ENCODE measurements at regions not wholly inside any gene's neighbourhood (a gene's known extent, or its start where the extent isn't known, plus 50 kb on each side); places are given as distances from the start of the nearest gene placed in this dataset.

DNA sequence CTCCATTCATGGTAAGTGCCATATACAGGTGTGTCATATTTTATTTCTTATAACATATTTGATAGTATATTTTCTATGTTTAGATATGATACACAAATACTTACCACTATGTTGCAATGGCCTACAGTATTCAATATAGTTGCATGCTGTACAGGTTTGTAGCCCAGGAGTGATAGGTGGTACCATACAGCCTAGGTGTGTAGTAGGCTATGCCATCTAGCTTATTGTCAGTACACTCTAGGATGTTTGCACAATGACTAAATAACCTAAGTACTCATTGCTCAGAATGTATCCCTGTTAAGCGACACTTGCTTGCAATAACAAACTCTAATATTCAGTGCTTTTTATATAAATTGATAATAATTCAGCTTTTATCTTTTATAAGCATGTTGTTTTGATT is 563.1 kb upstream of the LINC00305 start:
- no peak for DNase-seq
- WGBS, 2 experiments (ENCODE audit: low coverage in 1 of 2, low lambda C conversion rate in 2 of 2, missing lambda C conversion rate in 2 of 2): 39 to 57% methylated on average over 1 of the region's 1 CpG

DNA sequence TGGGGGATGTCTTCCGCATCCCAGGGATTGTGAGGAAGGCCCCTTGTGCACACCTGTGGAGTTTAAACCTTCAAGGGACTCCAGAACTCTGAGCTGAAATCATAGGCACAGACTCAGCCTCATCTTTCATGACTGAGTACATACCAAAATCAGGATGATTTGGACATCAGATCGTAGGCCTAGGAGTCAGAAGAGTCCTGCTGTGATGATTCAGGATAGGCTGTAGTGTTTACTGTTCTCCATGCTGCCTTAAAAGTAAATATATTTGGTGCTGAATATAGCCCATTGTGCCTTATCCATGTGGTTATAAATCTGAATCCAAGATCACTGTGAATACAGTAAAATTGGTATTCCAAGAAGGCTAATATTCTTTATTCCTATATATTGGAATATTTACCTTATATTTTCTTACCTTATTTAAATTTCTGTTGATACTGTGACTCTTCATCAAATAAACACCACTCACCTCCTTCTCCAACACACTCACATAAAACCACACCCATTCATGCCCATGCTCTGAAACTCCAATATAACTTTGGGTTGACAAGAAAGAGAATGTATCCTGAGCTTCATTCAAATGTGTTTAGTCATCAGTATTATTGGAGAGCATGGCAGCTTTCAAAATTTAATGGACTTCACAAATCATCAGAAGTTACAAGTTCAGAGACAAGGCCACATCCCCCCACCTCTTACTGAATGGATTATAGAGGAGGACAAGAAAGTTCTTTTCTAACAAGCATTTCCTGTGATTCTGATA is 561.4 kb upstream of the LINC00305 start:
- Histone ChIP-seq H4K20me1 (ENCODE audit: insufficient read depth) (no peaks in the 10 kb centered on the region), H3F3A (ENCODE audit: insufficient read depth) (no peaks in the 10 kb centered on the region), H3K9me2 (ENCODE audit: insufficient read depth) (no peaks in the 10 kb centered on the region), H3K4me1 (ENCODE audit: insufficient read depth) (no peaks in the 10 kb centered on the region), H3K4me3 (no peak overlapping the region), H3K36me3 (ENCODE audit: low read depth) (no peaks in the 10 kb centered on the region), H3K4me2 (ENCODE audit: unreplicated experiment) (no peak overlapping the region), H3K27ac (no peak overlapping the region), H2AFZ (no peak overlapping the region), H3K79me2 (ENCODE audit: insufficient read depth) (no peaks in the 10 kb centered on the region), H3K27me3 (replicated peaks; ENCODE audit: insufficient read depth) (no peaks in the 10 kb centered on the region), H3K9me3 (ENCODE audit: low read depth) (no peaks in the 10 kb centered on the region), H3K9ac (no peak overlapping the region)
- in situ Hi-C loops (cut with MboI): no loop called here
- TF ChIP-seq EZH2 (IDR thresholded peaks at IDR 0.05; ENCODE audit: insufficient read depth, poor library complexity, severe bottlenecking) (no peak), EZH2phosphoT487 (IDR thresholded peaks at IDR 0.05; ENCODE audit: insufficient read depth, low read depth) (no peak)
- DNase-seq: no peak
- WGBS, 2 experiments (ENCODE audit: low coverage in 1 of 2, low lambda C conversion rate in 2 of 2, missing lambda C conversion rate in 2 of 2): 18 to 23% methylated on average over 2 of the region's 2 CpGs

More for the DNA sequence above, 563.1 kb upstream of the LINC00305 start:
- Histone ChIP-seq H3K36me3 (ENCODE audit: low read depth) (no peaks in the 10 kb centered on the region), H3K9me3 (ENCODE audit: low read depth) (no peaks in the 10 kb centered on the region), H2AFZ (no peak overlapping the region), H3K9ac (no peak overlapping the region), H3K4me2 (ENCODE audit: unreplicated experiment) (no peak overlapping the region), H3K27me3 (replicated peaks; ENCODE audit: insufficient read depth) (no peaks in the 10 kb centered on the region), H3K4me3 (no peak overlapping the region), H3K9me2 (ENCODE audit: insufficient read depth) (no peaks in the 10 kb centered on the region), H3K27ac (no peak overlapping the region), H4K20me1 (ENCODE audit: insufficient read depth) (no peaks in the 10 kb centered on the region), H3K79me2 (ENCODE audit: insufficient read depth) (no peaks in the 10 kb centered on the region), H3K4me1 (ENCODE audit: insufficient read depth) (no peaks in the 10 kb centered on the region), H3F3A (ENCODE audit: insufficient read depth) (no peaks in the 10 kb centered on the region)
- in situ Hi-C loops (cut with MboI): no loop called here
- TF ChIP-seq EZH2phosphoT487 (IDR thresholded peaks at IDR 0.05; ENCODE audit: insufficient read depth, low read depth): no peak
- no peak for TF ChIP-seq EZH2 (IDR thresholded peaks at IDR 0.05; ENCODE audit: insufficient read depth, poor library complexity, severe bottlenecking)

DNA sequence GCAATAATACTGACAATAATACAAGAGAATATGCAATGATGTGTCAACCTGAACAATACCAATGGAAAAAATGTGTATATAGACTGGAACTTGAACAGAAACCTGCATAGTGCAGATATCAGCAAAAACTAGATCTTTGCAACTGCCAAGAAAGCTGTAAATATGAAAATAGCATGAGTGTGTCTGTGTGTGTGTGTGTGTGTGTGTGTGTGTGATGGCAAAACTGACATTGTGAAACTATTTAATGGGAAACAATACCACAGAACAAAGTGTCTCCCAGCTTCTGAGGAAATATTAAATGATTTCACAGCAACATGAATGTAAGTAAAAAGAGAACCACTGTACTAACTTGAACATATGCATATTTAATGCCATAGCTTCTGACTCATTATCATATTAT is 558.2 kb upstream of the LINC00305 start:
- H3K27me3 ChIP-seq (replicated peaks; ENCODE audit: insufficient read depth): no peaks in the 10 kb centered on the region
- DNase-seq: no peak
- no peaks in the 10 kb centered on the region for H3K9me2 ChIP-seq (ENCODE audit: insufficient read depth)
- no peak overlapping the region for H3K9ac ChIP-seq
- H4K20me1 ChIP-seq (ENCODE audit: insufficient read depth): no peaks in the 10 kb centered on the region
- no peaks in the 10 kb centered on the region for H3K79me2 ChIP-seq (ENCODE audit: insufficient read depth)
- no peak overlapping the region for H2AFZ ChIP-seq
- no peak overlapping the region for H3K27ac ChIP-seq
- in situ Hi-C loops (cut with MboI): no loop called here
- H3K4me3 ChIP-seq: no peak overlapping the region
- no peaks in the 10 kb centered on the region for H3K36me3 ChIP-seq (ENCODE audit: low read depth)
- no peaks in the 10 kb centered on the region for H3K9me3 ChIP-seq (ENCODE audit: low read depth)
- H3K4me1 ChIP-seq (ENCODE audit: insufficient read depth): no peaks in the 10 kb centered on the region
- no peak overlapping the region for H3K4me2 ChIP-seq (ENCODE audit: unreplicated experiment)
- no peaks in the 10 kb centered on the region for H3F3A ChIP-seq (ENCODE audit: insufficient read depth)
- TF ChIP-seq EZH2 (IDR thresholded peaks at IDR 0.05; ENCODE audit: insufficient read depth, poor library complexity, severe bottlenecking) (no peak), EZH2phosphoT487 (IDR thresholded peaks at IDR 0.05; ENCODE audit: insufficient read depth, low read depth) (no peak)

DNA sequence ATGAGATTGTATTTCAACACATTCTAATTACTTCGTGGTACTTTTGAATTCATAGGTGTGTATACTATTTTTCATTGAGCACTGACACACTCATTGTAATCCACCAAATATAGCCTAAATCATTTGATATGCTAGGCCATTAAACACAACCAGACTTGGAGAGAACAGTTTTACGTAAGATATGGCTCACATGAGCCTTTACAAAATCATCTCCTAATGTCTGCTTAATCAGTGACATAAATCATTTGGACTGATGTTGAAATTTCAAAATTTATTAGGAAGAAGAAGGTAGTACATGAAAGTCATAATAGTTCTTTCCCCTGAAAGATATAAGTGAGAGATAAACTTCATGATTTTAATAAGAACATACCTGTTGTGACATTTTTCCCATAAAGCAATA is 550.2 kb upstream of the LINC00305 start:
- Histone ChIP-seq H3K9ac (no peak overlapping the region), H3K4me3 (no peak overlapping the region), H3K27me3 (replicated peaks; ENCODE audit: insufficient read depth) (no peaks in the 10 kb centered on the region), H3K4me1 (ENCODE audit: insufficient read depth) (no peaks in the 10 kb centered on the region), H2AFZ (no peak overlapping the region), H4K20me1 (ENCODE audit: insufficient read depth) (no peaks in the 10 kb centered on the region), H3K79me2 (ENCODE audit: insufficient read depth) (no peaks in the 10 kb centered on the region), H3F3A (ENCODE audit: insufficient read depth) (no peaks in the 10 kb centered on the region), H3K36me3 (ENCODE audit: low read depth) (no peaks in the 10 kb centered on the region), H3K9me3 (ENCODE audit: low read depth) (no peaks in the 10 kb centered on the region), H3K9me2 (ENCODE audit: insufficient read depth) (no peaks in the 10 kb centered on the region), H3K27ac (no peak overlapping the region), H3K4me2 (ENCODE audit: unreplicated experiment) (no peak overlapping the region)
- TF ChIP-seq EZH2 (IDR thresholded peaks at IDR 0.05; ENCODE audit: insufficient read depth, poor library complexity, severe bottlenecking) (no peak), EZH2phosphoT487 (IDR thresholded peaks at IDR 0.05; ENCODE audit: insufficient read depth, low read depth) (no peak)
- WGBS, 2 experiments (ENCODE audit: low coverage in 1 of 2, low lambda C conversion rate in 2 of 2, missing lambda C conversion rate in 2 of 2): 8 to 11% methylated on average over 2 of the region's 2 CpGs
- in situ Hi-C loops (cut with MboI): no loop called here
- no peak for DNase-seq

Measured in GM23248 (cell line).